ENCODE measurements at regions not wholly inside any gene's neighbourhood (a gene's known extent, or its start where the extent isn't known, plus 50 kb on each side); places are given as distances from the start of the nearest gene placed in this dataset.

DNA sequence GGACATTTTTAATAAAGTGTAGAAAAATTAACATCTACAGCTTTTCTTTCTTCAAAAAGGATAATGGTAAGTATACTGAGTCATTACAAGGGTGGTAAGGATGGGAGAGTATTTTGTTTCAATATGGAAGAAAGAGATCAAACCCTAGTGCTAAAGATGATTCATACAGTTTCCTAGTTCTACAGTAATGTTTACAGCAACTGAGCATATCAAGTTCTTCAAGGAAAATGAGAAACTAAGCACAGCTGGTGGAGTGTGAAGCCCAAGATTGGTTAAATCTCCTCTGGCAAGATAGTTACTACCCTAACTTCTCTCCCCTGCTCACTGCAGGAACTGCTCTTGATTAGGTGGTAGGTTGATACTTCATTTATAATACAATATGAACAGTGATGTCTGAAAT is 467.5 kb downstream of the XIRP2 start:
- Histone ChIP-seq H3K9me3 (ENCODE audit: insufficient read depth in 2 of 2, low read depth in 1 of 2, low read length in 1 of 2) (no peaks in the 10 kb centered on the region), H3K4me2 (ENCODE audit: insufficient read depth in 1 of 2, low read depth in 2 of 2, low read length in 2 of 2) (no peak overlapping the region), H3K27me3 (replicated peaks in 1 of 4; ENCODE audit: control insufficient read depth in 3 of 4, extremely low read depth in 1 of 4, insufficient read depth in 3 of 4, low read length in 3 of 4) (no peaks in the 10 kb centered on the region), H3K18ac (ENCODE audit: extremely low read depth, low read length) (no peak overlapping the region), H4K20me1 (replicated peaks in 1 of 2; ENCODE audit: control insufficient read depth in 1 of 2, insufficient read depth in 2 of 2, low read length in 2 of 2) (peaks cover 0 to 3% of the 10 kb centered on the region in 2 experiments), H2BK120ac (replicated peaks; ENCODE audit: low read depth, low read length) (no peak overlapping the region), H3K36me3 (ENCODE audit: control insufficient read depth in 2 of 4, insufficient read depth in 4 of 4, low read length in 3 of 4) (no peaks in the 10 kb centered on the region), H3K79me2 (ENCODE audit: control insufficient read depth in 1 of 2, insufficient read depth in 2 of 2, low read length in 2 of 2) (peaks cover 0 to 66% of the 10 kb centered on the region in 2 experiments; a peak in 2 of 4 replicates), H3K27ac (ENCODE audit: low read depth, low read length) (no peak overlapping the region), H2BK15ac (ENCODE audit: low read length) (no peak overlapping the region), H2BK5ac (ENCODE audit: low read depth, low read length) (no peak overlapping the region), H2AK5ac (ENCODE audit: low read depth, low read length) (no peak overlapping the region), H3K23me2 (ENCODE audit: low read depth, low read length) (no peaks in the 10 kb centered on the region), H3K23ac (ENCODE audit: insufficient read length) (no peak overlapping the region), H3K4me3 (ENCODE audit: extremely low read depth in 1 of 4, insufficient read depth in 2 of 4, low read depth in 3 of 4, low read length in 4 of 4) (no peak overlapping the region), H4K8ac (ENCODE audit: extremely low read depth, insufficient read depth, low read length) (no peak overlapping the region), H3K14ac (ENCODE audit: insufficient read length) (no peak overlapping the region), H3K9ac (replicated peaks in 1 of 4; ENCODE audit: extremely low read depth in 1 of 4, low read depth in 3 of 4, low read length in 3 of 4) (no peak overlapping the region), H4K5ac (ENCODE audit: insufficient read length, low read depth, low read length) (no peak overlapping the region), H3K4me1 (replicated peaks in 1 of 4; ENCODE audit: control insufficient read depth in 3 of 4, insufficient read depth in 4 of 4, low read length in 3 of 4) (no peaks in the 10 kb centered on the region), H2BK20ac (ENCODE audit: low read length) (no peak overlapping the region), H3K56ac (replicated peaks; ENCODE audit: insufficient read length, low read depth, low read length) (no peak overlapping the region), H2BK12ac (ENCODE audit: low read depth, low read length) (no peak overlapping the region), H3K79me1 (ENCODE audit: low read depth, low read length) (peaks cover under 1% of the 10 kb centered on the region; the same call in 1 of the 2 replicates), H2AFZ (ENCODE audit: low read length) (no peak overlapping the region), H3K4ac (replicated peaks; ENCODE audit: insufficient read length, low read depth, low read length) (no peak overlapping the region), H4K91ac (replicated peaks; ENCODE audit: insufficient read length, low read length) (no peak overlapping the region)
- FAIRE-seq (no peak), DNase-seq (ENCODE audit: low read depth in 1 of 2, low spot score in 2 of 2) (no peak)
- ChIA-PET CTCF (ENCODE audit: partially characterized antibody) (no interaction called here), POLR2A (ENCODE audit: partially characterized antibody) (no interaction called here)
- TF ChIP-seq NANOG (IDR thresholded peaks at IDR 0.05; ENCODE audit: insufficient read depth, low read depth, low read length, poor library complexity, severe bottlenecking), result no peak
- TF ChIP-seq SIN3A (conservative IDR thresholded peaks at IDR 0.05 in 1 of 2, IDR thresholded peaks at IDR 0.05 in 1 of 2; ENCODE audit: low read depth in 1 of 2, low read length in 2 of 2), result no peak
- no peak for TF ChIP-seq NRF1 (IDR thresholded peaks at IDR 0.05; ENCODE audit: low read depth, low read length)
- no peak for TF ChIP-seq GABPA (IDR thresholded peaks at IDR 0.05; ENCODE audit: borderline replicate concordance, insufficient read depth, low read length)
- no peak for TF ChIP-seq SP1 (IDR thresholded peaks at IDR 0.05; ENCODE audit: low read depth, low read length)
